Urothelium cell line (cell line): ENCODE measurements at regions not wholly inside any gene's neighbourhood (a gene's known extent, or its start where the extent isn't known, plus 50 kb on each side); places are given as distances from the start of the nearest gene placed in this dataset.

Source experiments
- DNase-seq: peaks from one replicate; pipeline ENCODE4 v3.0.0; 2011; ENCODE audit warnings: low spot score, mixed read lengths
- FAIRE-seq: peaks from 2 replicates; lab custom pipeline; 2011; peaks lifted over from hg19 to GRCh38; lab: Jason Lieb, UNC

- DNase-seq, result no peak
- no peak for FAIRE-seq
These were observed 223.1 kb upstream of the KIRREL3 start for GRCh38 chr11:127223633-127224032.

DNA sequence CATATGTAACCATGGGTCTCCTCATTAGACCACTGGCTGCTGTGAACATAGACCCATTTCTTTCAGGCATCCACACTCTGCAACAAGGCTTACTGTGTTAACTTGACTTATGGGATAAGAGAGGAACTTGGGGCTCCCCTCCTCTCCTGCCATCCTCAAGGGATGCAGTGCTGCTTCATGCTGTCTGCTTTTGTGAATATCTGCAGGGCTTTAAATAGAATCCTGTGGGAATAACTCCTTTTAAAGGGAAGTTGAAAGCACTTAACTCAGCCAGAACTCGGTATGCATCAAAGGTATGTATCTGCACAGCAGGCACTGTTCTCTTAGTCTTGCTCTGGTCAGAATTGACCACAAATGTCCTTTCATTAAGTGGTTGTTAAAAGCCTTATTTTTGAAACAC is 222.5 kb upstream of the KIRREL3 start:
- FAIRE-seq (no peak), DNase-seq (no peak)

GRCh38 chr11:127219704-127220103 is 219.1 kb upstream of the KIRREL3 start:
- FAIRE-seq (no peak), DNase-seq (no peak)

DNA sequence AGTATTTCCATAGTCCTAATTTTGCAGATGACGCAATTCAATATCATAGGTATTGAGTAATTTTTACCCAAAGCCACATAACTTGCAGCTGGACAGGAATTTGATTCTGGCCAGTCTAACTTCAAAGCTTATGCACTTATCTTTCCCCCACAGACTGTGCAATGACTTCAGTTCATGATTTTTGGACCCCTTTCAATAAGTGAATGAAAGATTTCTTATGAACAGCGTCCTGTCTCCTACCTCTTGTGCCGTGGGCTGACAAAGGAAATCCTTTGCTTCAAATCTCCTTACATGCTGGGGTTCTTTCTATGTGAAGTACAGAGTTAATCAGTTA is 217.7 kb upstream of the KIRREL3 start:
- FAIRE-seq, result no peak

DNA sequence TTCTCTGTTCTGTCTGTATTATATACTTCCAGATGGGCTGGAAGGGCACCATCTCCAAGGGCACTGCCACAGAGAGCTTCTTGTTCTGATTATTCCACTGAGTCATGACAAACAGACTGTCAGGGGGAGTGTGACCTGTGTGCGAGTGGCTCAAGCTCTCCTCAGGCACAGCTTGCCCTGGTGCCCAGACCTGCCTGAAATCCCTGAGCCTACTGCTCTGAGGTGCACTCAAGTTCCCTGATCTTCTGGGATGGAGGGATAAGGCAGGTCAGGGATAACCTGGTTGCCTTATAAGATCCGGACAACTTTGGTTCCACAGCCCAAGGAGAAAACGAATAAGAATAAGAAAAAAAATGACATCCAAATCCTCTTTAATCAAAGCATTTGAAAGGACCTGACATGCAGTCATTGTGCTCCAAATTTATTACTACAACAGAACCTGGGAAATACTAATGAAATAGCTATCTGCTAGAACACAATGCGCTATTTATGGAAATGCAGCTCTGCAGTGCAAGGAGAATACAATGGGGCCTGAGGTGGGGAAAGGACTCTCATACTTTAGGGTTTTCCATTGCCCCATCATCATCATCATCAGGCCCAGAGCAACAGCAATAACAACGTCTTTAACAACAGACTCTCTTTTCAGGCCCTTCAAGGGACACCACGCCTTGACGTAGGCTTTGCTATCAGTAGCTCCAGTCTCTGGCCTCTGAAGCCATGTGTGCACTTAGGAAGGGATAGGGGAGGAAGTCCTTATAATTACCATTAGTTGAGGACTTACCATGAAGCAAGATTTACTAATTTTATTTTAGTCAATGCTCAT is 217.1 kb upstream of the KIRREL3 start:
- no peak for FAIRE-seq
- no peak for DNase-seq

More for the DNA sequence above, 217.7 kb upstream of the KIRREL3 start:
- no peak for DNase-seq

DNA sequence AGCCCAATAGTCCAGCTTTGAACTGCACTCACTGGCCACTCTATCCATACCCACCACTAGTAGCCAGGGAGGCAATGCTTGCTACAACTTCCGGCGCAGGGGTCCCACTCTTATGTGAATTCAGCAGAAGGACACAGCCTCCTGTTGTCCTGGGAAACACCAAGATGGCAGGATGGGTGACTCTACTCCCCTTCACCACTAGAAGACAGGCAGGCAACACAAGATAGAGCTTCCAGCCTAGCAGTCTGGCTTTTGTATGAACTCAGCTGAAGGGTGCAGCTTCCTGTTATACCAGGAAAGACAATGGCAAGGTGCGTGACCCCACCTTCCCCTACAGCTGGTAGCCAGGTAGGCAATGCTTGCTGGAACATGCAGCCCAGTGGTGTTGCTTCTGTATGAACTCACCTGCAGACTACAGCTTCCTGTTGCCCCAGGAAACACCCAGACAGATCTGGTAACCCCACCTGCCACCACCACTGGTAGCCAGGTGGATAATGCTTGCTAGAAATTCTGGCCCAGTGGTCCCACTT is 205.2 kb upstream of the KIRREL3 start:
- no peak for FAIRE-seq
- DNase-seq, result no peak

- no peak for DNase-seq
- no peak for FAIRE-seq
These were observed 202.9 kb upstream of the KIRREL3 start for GRCh38 chr11:127203490-127203889.

GRCh38 chr11:127202105-127202504 is 201.5 kb upstream of the KIRREL3 start:
- no peak for FAIRE-seq
- no peak for DNase-seq

- no peak for FAIRE-seq
- DNase-seq, result no peak
These were observed 198.8 kb upstream of the KIRREL3 start for GRCh38 chr11:127199306-127199801.

DNA sequence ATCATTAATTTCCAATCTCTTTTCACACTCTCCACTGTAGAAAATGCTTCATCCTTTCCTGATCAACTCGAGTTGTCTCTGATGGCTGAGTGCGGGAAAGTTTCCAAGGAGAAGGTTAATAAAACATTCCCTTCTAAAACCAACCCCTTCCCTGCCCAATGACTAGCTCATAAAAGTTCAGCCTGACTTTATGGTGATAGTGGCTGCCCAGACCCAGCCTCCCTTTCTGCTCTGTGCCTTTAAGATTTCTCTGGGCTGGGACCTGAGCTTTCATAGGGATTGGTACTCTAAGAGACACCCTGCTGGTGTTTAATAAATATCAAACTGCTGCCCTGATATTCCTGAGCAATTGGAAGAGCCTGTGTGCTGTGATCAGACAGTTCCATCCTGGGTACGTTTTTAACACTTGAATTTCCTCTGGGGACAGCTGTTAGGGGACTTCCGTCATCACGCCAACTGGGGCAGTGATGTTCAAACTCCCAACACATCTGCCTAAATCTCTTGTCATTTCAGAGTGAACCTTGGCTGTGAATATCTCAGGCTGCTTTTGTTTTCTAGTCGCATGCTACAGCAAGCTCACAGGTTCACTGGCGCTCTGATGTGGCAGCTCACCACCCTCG is 195.0 kb upstream of the KIRREL3 start:
- no peak for FAIRE-seq
- DNase-seq, result no peak

DNA sequence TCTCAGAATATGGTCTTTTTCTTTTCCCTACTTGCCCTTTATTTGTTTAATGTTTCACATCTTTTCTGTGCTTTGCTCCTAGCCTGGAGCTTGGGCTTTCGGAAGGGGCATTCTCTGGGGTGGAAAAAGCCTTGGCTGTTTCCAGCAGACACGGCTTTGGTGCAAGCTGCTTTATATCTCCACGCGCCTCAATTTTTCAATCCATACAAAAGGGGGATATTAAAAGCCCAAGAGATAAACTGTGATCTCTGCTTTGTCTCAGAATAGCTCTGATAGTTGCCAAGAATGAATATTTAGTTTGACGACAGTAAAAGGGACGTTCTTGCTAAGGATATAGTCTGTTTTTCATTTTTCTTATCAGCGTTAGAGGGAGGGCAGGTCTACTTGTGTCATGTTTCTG is 194.0 kb upstream of the KIRREL3 start:
- FAIRE-seq (no peak), DNase-seq (no peak)

- DNase-seq (no peak), FAIRE-seq (no peak)
These were observed 193.4 kb upstream of the KIRREL3 start for GRCh38 chr11:127193950-127194349.

GRCh38 chr11:127191689-127192088 is 191.1 kb upstream of the KIRREL3 start:
- FAIRE-seq, result no peak
- no peak for DNase-seq

- FAIRE-seq, result no peak
- DNase-seq, result no peak
These were observed 190.7 kb upstream of the KIRREL3 start for GRCh38 chr11:127191261-127191660.

- DNase-seq, result no peak
- no peak for FAIRE-seq
These were observed 182.1 kb upstream of the KIRREL3 start for GRCh38 chr11:127182586-127183203.

GRCh38 chr11:127157225-127157624 is 156.7 kb upstream of the KIRREL3 start:
- DNase-seq (no peak), FAIRE-seq (no peak)

- DNase-seq (no peak), FAIRE-seq (no peak)
These were observed 148.8 kb upstream of the KIRREL3 start for GRCh38 chr11:127149410-127149809.

- DNase-seq, result no peak
- no peak for FAIRE-seq
These were observed 142.7 kb upstream of the KIRREL3 start for GRCh38 chr11:127143251-127143650.

GRCh38 chr11:127138613-127139012 is 138.0 kb upstream of the KIRREL3 start:
- DNase-seq (no peak), FAIRE-seq (no peak)

DNA sequence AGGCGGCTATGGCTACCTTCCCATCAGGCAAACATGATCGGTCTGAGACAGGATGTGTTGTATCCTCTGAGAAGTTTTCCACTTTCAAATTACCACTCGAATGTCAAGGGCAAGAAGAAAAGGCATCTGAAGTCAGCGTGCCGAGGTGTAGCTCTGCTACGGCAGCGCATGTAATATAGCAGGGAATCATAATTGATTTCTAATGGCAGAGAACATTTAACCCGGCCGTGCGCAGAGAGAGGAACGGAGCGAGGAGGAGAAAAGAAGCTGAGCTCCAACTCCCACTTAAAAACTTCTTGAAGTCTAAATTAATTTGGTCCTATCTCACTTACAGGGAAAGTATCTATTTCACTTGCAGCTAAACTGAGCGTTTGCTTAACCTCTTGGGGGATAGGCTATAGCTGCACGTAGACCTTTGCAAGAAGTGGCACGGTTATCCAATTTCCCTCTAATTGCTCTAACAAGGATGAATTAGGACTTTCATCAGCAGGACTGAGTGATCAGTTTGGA is 137.3 kb upstream of the KIRREL3 start:
- FAIRE-seq, result no peak
- DNase-seq, result no peak

GRCh38 chr11:127136438-127136837 is 135.9 kb upstream of the KIRREL3 start:
- FAIRE-seq (no peak), DNase-seq (no peak)

- FAIRE-seq, result no peak
- DNase-seq, result no peak
These were observed 134.7 kb upstream of the KIRREL3 start for GRCh38 chr11:127135256-127135655.
